Osteoblast (primary cell): ENCODE measurements at regions not wholly inside any gene's neighbourhood (a gene's known extent, or its start where the extent isn't known, plus 50 kb on each side); places are given as distances from the start of the nearest gene placed in this dataset.

ENCODE experiments used
- DNase-seq: peaks from one replicate; pipeline ENCODE4 v3.0.0; 2011; ENCODE audit warnings: low spot score, mixed read lengths; ENCODE audit not compliant: insufficient read length; ENCODE audit errors: missing footprints
- H2AFZ ChIP-seq: 2 replicates; pipeline ENCODE4 v1.6.0; 2011; ENCODE audit warnings: mild to moderate bottlenecking, low read length
- H3K27ac ChIP-seq: 2 replicates; pipeline ENCODE4 v1.5.1; 2011; ENCODE audit warnings: mild to moderate bottlenecking, low read depth, low read length, moderate library complexity
- H3K27me3 ChIP-seq: 2 replicates; pipeline ENCODE4 v1.6.0; 2012; ENCODE audit warnings: mild to moderate bottlenecking, control low read depth, inconsistent platforms, low read length, moderate library complexity; ENCODE audit not compliant: insufficient read depth
- H3K36me3 ChIP-seq: 2 replicates; pipeline ENCODE4 v1.5.1; 2011; ENCODE audit warnings: mild to moderate bottlenecking, low read length, control low read depth, moderate library complexity; ENCODE audit not compliant: insufficient read depth
- H3K4me1 ChIP-seq: 2 replicates; pipeline ENCODE4 v1.5.1; 2011; ENCODE audit warnings: mild to moderate bottlenecking, low read length, control low read depth, moderate library complexity; ENCODE audit not compliant: insufficient read depth
- H3K4me2 ChIP-seq: 2 replicates; pipeline ENCODE4 v1.6.0; 2011; ENCODE audit warnings: mild to moderate bottlenecking, low read length; ENCODE audit not compliant: insufficient read depth
- H3K4me3 ChIP-seq: fragments of 200-600 bp; sonication (generic); 3 replicates; pipeline ENCODE4 v1.5.1; 2012; ENCODE audit warnings: mild to moderate bottlenecking, low read length, inconsistent platforms; ENCODE audit not compliant: insufficient read depth
- H3K79me2 ChIP-seq: 2 replicates; pipeline ENCODE4 v1.6.0; 2012; ENCODE audit warnings: mild to moderate bottlenecking, low read length, control low read depth, inconsistent platforms; ENCODE audit not compliant: insufficient read depth
- H3K9me3 ChIP-seq: 2 replicates; pipeline ENCODE4 v1.5.1; 2011; ENCODE audit warnings: low read depth, low read length, control low read depth
- H4K20me1 ChIP-seq: 2 replicates; pipeline ENCODE4 v1.6.0; 2012; ENCODE audit warnings: mild to moderate bottlenecking, low read length, control low read depth; ENCODE audit not compliant: insufficient read depth
- CTCF ChIP-seq: IDR thresholded peaks from 2 replicates; pipeline ENCODE4 v1.5.1; 2011; ENCODE audit warnings: mild to moderate bottlenecking, low read depth, low read length, moderate library complexity; ENCODE audit errors: extremely low read depth

- no peak overlapping the region for H3K27ac ChIP-seq
- H3K9me3 ChIP-seq = no peaks in the 10 kb centered on the region
- no peaks in the 10 kb centered on the region for H4K20me1 ChIP-seq
- H3K4me2 ChIP-seq = no peak overlapping the region
- no peaks in the 10 kb centered on the region for H3K36me3 ChIP-seq
- no peaks in the 10 kb centered on the region for H3K27me3 ChIP-seq
- H2AFZ ChIP-seq = no peak overlapping the region
- peaks cover 16% of the 10 kb centered on the region for H3K4me1 ChIP-seq
- no peak for TF ChIP-seq CTCF
- no peak overlapping the region for H3K4me3 ChIP-seq
- H3K79me2 ChIP-seq = no peaks in the 10 kb centered on the region
- DNase-seq = no peak
These were observed 138.9 kb upstream of the LNX1 start for GRCh38 chr4:53730031-53730805.

- DNase-seq = no peak
- TF ChIP-seq CTCF = no peak
- Histone ChIP-seq H3K9me3 (no peaks in the 10 kb centered on the region), H3K27me3 (no peaks in the 10 kb centered on the region), H3K27ac (no peak overlapping the region), H3K36me3 (no peaks in the 10 kb centered on the region), H3K79me2 (no peaks in the 10 kb centered on the region), H3K4me3 (no peak overlapping the region), H4K20me1 (no peaks in the 10 kb centered on the region), H3K4me2 (no peak overlapping the region), H2AFZ (no peak overlapping the region), H3K4me1 (peaks cover 6% of the 10 kb centered on the region)
These were observed 130.8 kb upstream of the LNX1 start for GRCh38 chr4:53722110-53722509.

GRCh38 chr4:53721263-53721662 is 130.0 kb upstream of the LNX1 start:
- DNase-seq = no peak
- H3K4me3 ChIP-seq = no peak overlapping the region
- H3K27me3 ChIP-seq = no peaks in the 10 kb centered on the region
- no peak overlapping the region for H3K4me2 ChIP-seq
- H3K79me2 ChIP-seq = no peaks in the 10 kb centered on the region
- TF ChIP-seq CTCF = no peak
- H2AFZ ChIP-seq = no peak overlapping the region
- no peaks in the 10 kb centered on the region for H4K20me1 ChIP-seq
- H3K4me1 ChIP-seq = peaks cover 15% of the 10 kb centered on the region
- no peaks in the 10 kb centered on the region for H3K9me3 ChIP-seq
- H3K36me3 ChIP-seq = no peaks in the 10 kb centered on the region
- no peak overlapping the region for H3K27ac ChIP-seq

DNA sequence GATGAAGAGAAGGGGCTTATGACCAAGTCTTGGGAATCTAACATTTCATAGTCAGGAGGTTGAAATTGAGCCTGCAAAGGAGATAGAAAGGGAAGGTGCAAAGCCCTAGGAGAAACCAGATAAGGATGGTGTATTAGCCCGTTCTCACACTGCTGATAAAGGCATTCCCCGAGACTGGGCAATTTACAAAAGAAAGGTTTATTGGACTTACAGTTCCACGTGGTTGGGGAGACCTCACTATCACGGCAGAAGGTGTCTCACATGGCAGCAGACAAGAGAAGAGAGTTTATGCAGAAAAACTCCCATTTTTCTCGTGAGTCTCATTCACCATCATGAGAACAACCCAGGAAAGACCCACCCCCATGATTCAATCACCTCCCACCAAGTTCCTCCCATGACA is 129.5 kb upstream of the LNX1 start:
- no peak overlapping the region for H3K4me2 ChIP-seq
- DNase-seq = no peak
- no peaks in the 10 kb centered on the region for H3K27me3 ChIP-seq
- H3K36me3 ChIP-seq = no peaks in the 10 kb centered on the region
- no peak overlapping the region for H2AFZ ChIP-seq
- no peaks in the 10 kb centered on the region for H4K20me1 ChIP-seq
- no peak for TF ChIP-seq CTCF
- H3K4me1 ChIP-seq = peaks cover 20% of the 10 kb centered on the region
- no peak overlapping the region for H3K4me3 ChIP-seq
- H3K9me3 ChIP-seq = no peaks in the 10 kb centered on the region
- H3K79me2 ChIP-seq = no peaks in the 10 kb centered on the region
- no peak overlapping the region for H3K27ac ChIP-seq
